ENCODE measurements at regions not wholly inside any gene's neighbourhood (a gene's known extent, or its start where the extent isn't known, plus 50 kb on each side); places are given as distances from the start of the nearest gene placed in this dataset.

GRCh38 chr20:60281295-60281694 is 323.1 kb downstream of the CDH26 start:
- no peak for DNase-seq
- Histone ChIP-seq H3K4me3 (no peak overlapping the region), H3K9me3 (peaks cover 0 to 32% (median 0%) of the 10 kb centered on the region in 11 donors), H3K27me3 (peaks cover 0 to 6% (median 0%) of the 10 kb centered on the region in 7 donors), H3K27ac (no peak overlapping the region), H3K4me1 (no peaks in the 10 kb centered on the region), H3K36me3 (no peaks in the 10 kb centered on the region)
- ATAC-seq, result no peak
- intact Hi-C loops (cut with DNase I), result no loop called here
- no peak for TF ChIP-seq CTCF (IDR thresholded peaks at IDR 0.05)
- WGBS, 2 donors, result 80 to 87% methylated on average over 6 of the region's 6 CpGs

- Histone ChIP-seq H3K27me3 (no peaks in the 10 kb centered on the region), H3K9me3 (peaks cover 0 to 32% (median 0%) of the 10 kb centered on the region in 11 donors), H3K36me3 (no peaks in the 10 kb centered on the region), H3K4me3 (no peak overlapping the region), H3K4me1 (no peaks in the 10 kb centered on the region), H3K27ac (no peak overlapping the region)
- no peak for ATAC-seq
- no peak for TF ChIP-seq CTCF (IDR thresholded peaks at IDR 0.05)
- intact Hi-C loops (cut with DNase I), result no loop called here
- no peak for DNase-seq
These were observed 325.1 kb downstream of the CDH26 start for GRCh38 chr20:60283281-60283680.

- no peak for ATAC-seq
- no peak overlapping the region for H3K27ac ChIP-seq
- no peak for DNase-seq
- no peak overlapping the region for H3K4me3 ChIP-seq
- TF ChIP-seq CTCF (IDR thresholded peaks at IDR 0.05), result no peak
- 73 to 80% methylated on average over 3 of the region's 3 CpGs for WGBS, 2 donors
- H3K9me3 ChIP-seq, result peaks cover 0 to 57% (median 6%) of the 10 kb centered on the region in 11 donors
- no peaks in the 10 kb centered on the region for H3K4me1 ChIP-seq
- H3K36me3 ChIP-seq, result no peaks in the 10 kb centered on the region
- intact Hi-C loops (cut with DNase I), result no loop called here
- H3K27me3 ChIP-seq, result no peaks in the 10 kb centered on the region
These were observed 328.5 kb downstream of the CDH26 start for GRCh38 chr20:60286764-60287163.

GRCh38 chr20:60288945-60289344 is 330.7 kb downstream of the CDH26 start:
- H3K4me1 ChIP-seq, result no peaks in the 10 kb centered on the region
- ATAC-seq (no peak), DNase-seq (no peak)
- WGBS, 2 donors, result 86 to 87% methylated on average over 2 of the region's 2 CpGs
- H3K36me3 ChIP-seq, result no peaks in the 10 kb centered on the region
- intact Hi-C loops (cut with DNase I), result no loop called here
- TF ChIP-seq CTCF (IDR thresholded peaks at IDR 0.05), result no peak
- no peak overlapping the region for H3K4me3 ChIP-seq
- H3K27ac ChIP-seq, result no peak overlapping the region
- H3K27me3 ChIP-seq, result no peaks in the 10 kb centered on the region
- peaks cover 0 to 47% (median 6%) of the 10 kb centered on the region in 11 donors for H3K9me3 ChIP-seq

All from heart right ventricle (tissue), 16 donors.